GM12891 (cell line): ENCODE measurements at regions not wholly inside any gene's neighbourhood (a gene's known extent, or its start where the extent isn't known, plus 50 kb on each side); places are given as distances from the start of the nearest gene placed in this dataset.

Experiments
- POLR2A ChIP-seq: IDR thresholded peaks from 2 replicates; pipeline ENCODE4 v1.6.1; 2011; ENCODE audit warnings: low read depth, low read length, control low read depth
- TAF1 ChIP-seq: IDR thresholded peaks from 2 replicates; pipeline ENCODE4 v1.6.1; 2011; ENCODE audit warnings: low read depth, low read length, control low read depth

- no peak for TF ChIP-seq POLR2A
- no peak for TF ChIP-seq TAF1
These were observed 512.6 kb downstream of the BNC2 start for GRCh38 chr9:16357828-16358227.
